ENCODE measurements at regions not wholly inside any gene's neighbourhood (a gene's known extent, or its start where the extent isn't known, plus 50 kb on each side); places are given as distances from the start of the nearest gene placed in this dataset.
A peak's percentile ranks its signal among the peaks of the same experiment; 100 is the strongest.

GRCh38 chr9:119963258-119963797, 594.1 kb upstream of the BRINP1 start:
- H3K9me3 ChIP-seq (ENCODE audit: low read depth, low read length), result no peaks in the 10 kb centered on the region
- peak overlapping the region; percentile 64 for H2AFZ ChIP-seq (ENCODE audit: low read length)
- no peak for TF ChIP-seq CTCF (IDR thresholded peaks at IDR 0.05; ENCODE audit: extremely low read depth, low read depth, low read length)
- H3K27me3 ChIP-seq (ENCODE audit: insufficient read depth, low read length), result no peaks in the 10 kb centered on the region
- H4K20me1 ChIP-seq (ENCODE audit: insufficient read depth, low read length), result no peaks in the 10 kb centered on the region
- peak overlapping the region; percentile 42 for H3K4me2 ChIP-seq (ENCODE audit: insufficient read depth, low read length)
- H3K27ac ChIP-seq (ENCODE audit: low read depth, low read length), result peak overlapping the region; percentile 90
- peaks cover 19% of the 10 kb centered on the region for H3K4me1 ChIP-seq (ENCODE audit: insufficient read depth, low read length)
- no peaks in the 10 kb centered on the region for H3K79me2 ChIP-seq (ENCODE audit: insufficient read depth, low read length)
- no peak overlapping the region for H3K4me3 ChIP-seq (ENCODE audit: insufficient read depth, low read length)
- no peaks in the 10 kb centered on the region for H3K36me3 ChIP-seq (ENCODE audit: insufficient read depth, low read length)
- peak; percentile 93 for DNase-seq (ENCODE audit: insufficient read length, low spot score, missing footprints)

GRCh38 chr9:119961774-119962424, 592.7 kb upstream of the BRINP1 start:
- Histone ChIP-seq H3K9me3 (ENCODE audit: low read depth, low read length) (no peaks in the 10 kb centered on the region), H2AFZ (ENCODE audit: low read length) (no peak overlapping the region), H3K79me2 (ENCODE audit: insufficient read depth, low read length) (no peaks in the 10 kb centered on the region), H3K36me3 (ENCODE audit: insufficient read depth, low read length) (no peaks in the 10 kb centered on the region), H3K4me3 (ENCODE audit: insufficient read depth, low read length) (no peak overlapping the region), H3K4me1 (ENCODE audit: insufficient read depth, low read length) (peaks cover 19% of the 10 kb centered on the region), H3K4me2 (ENCODE audit: insufficient read depth, low read length) (no peak overlapping the region), H3K27me3 (ENCODE audit: insufficient read depth, low read length) (no peaks in the 10 kb centered on the region), H4K20me1 (ENCODE audit: insufficient read depth, low read length) (no peaks in the 10 kb centered on the region), H3K27ac (ENCODE audit: low read depth, low read length) (no peak overlapping the region)
- DNase-seq (ENCODE audit: insufficient read length, low spot score, missing footprints), result no peak
- peak; percentile 57 for TF ChIP-seq CTCF (IDR thresholded peaks at IDR 0.05; ENCODE audit: extremely low read depth, low read depth, low read length)

GRCh38 chr9:119959846-119960545, 590.8 kb upstream of the BRINP1 start:
- no peaks in the 10 kb centered on the region for H3K9me3 ChIP-seq (ENCODE audit: low read depth, low read length)
- no peaks in the 10 kb centered on the region for H4K20me1 ChIP-seq (ENCODE audit: insufficient read depth, low read length)
- H3K4me2 ChIP-seq (ENCODE audit: insufficient read depth, low read length), result no peak overlapping the region
- H3K27me3 ChIP-seq (ENCODE audit: insufficient read depth, low read length), result no peaks in the 10 kb centered on the region
- peaks cover 35% of the 10 kb centered on the region for H3K4me1 ChIP-seq (ENCODE audit: insufficient read depth, low read length)
- DNase-seq (ENCODE audit: insufficient read length, low spot score, missing footprints), result no peak
- H2AFZ ChIP-seq (ENCODE audit: low read length), result peak overlapping the region; percentile 13
- no peak overlapping the region for H3K4me3 ChIP-seq (ENCODE audit: insufficient read depth, low read length)
- H3K36me3 ChIP-seq (ENCODE audit: insufficient read depth, low read length), result no peaks in the 10 kb centered on the region
- no peaks in the 10 kb centered on the region for H3K79me2 ChIP-seq (ENCODE audit: insufficient read depth, low read length)
- H3K27ac ChIP-seq (ENCODE audit: low read depth, low read length), result no peak overlapping the region
- TF ChIP-seq CTCF (IDR thresholded peaks at IDR 0.05; ENCODE audit: extremely low read depth, low read depth, low read length), result no peak

DNA sequence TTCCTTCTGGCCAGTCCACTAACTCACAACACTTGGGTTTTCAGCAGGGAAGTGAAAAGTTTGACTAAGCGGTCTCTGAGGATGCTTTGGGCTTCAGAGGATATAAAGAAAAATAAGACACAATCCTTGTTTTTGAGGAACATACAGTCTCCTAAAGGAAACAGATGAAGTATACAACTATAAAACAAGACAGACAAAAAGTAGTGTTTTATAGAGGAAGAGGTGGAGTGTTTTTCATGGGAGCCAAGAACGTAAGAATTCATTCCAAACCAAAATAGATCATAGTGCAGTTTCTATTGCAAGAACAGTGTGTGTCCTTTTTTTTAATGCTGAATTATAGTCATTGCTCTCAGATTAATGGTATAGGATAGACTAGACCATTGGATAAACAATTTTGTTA, 586.9 kb upstream of the BRINP1 start:
- H3K9me3 ChIP-seq (ENCODE audit: low read depth, low read length), result no peaks in the 10 kb centered on the region
- no peaks in the 10 kb centered on the region for H4K20me1 ChIP-seq (ENCODE audit: insufficient read depth, low read length)
- no peaks in the 10 kb centered on the region for H3K36me3 ChIP-seq (ENCODE audit: insufficient read depth, low read length)
- peaks cover 36% of the 10 kb centered on the region for H3K4me1 ChIP-seq (ENCODE audit: insufficient read depth, low read length)
- no peak for DNase-seq (ENCODE audit: insufficient read length, low spot score, missing footprints)
- H2AFZ ChIP-seq (ENCODE audit: low read length), result peak overlapping the region; percentile 1
- H3K27me3 ChIP-seq (ENCODE audit: insufficient read depth, low read length), result no peaks in the 10 kb centered on the region
- H3K27ac ChIP-seq (ENCODE audit: low read depth, low read length), result no peak overlapping the region
- TF ChIP-seq CTCF (IDR thresholded peaks at IDR 0.05; ENCODE audit: extremely low read depth, low read depth, low read length), result no peak
- H3K4me2 ChIP-seq (ENCODE audit: insufficient read depth, low read length), result peak overlapping the region; percentile 1
- no peaks in the 10 kb centered on the region for H3K79me2 ChIP-seq (ENCODE audit: insufficient read depth, low read length)
- H3K4me3 ChIP-seq (ENCODE audit: insufficient read depth, low read length), result no peak overlapping the region

Measured in osteoblast (primary cell).